ENCODE measurements at regions not wholly inside any gene's neighbourhood (a gene's known extent, or its start where the extent isn't known, plus 50 kb on each side); places are given as distances from the start of the nearest gene placed in this dataset.

GRCh38 chr13:84686458-84686857 lies 804.2 kb upstream of the SLITRK1 start:
- no peak for DNase-seq (ENCODE audit: low read depth in 2 of 3, low spot score in 2 of 3)

DNA sequence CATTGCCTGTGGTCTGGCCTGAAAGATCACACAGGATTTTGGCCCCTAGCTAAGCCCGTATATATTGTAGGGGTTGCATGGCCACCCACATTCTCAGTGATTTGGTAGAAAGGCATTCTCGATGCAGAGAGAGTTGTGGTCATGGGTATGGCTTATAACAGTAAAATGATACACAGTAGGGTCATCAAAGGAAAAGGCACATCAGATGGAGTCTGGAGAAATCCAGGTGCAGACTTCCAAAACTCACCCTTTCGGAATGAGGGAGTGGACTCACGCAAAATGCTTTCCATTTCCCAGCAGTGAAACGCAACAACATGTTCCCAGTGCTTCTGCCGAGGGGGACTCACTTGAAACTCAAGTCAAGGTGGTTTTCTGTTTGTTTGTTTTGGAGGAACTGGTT lies 802.5 kb upstream of the SLITRK1 start:
- no peak for DNase-seq (ENCODE audit: low read depth in 2 of 3, low spot score in 2 of 3)

GRCh38 chr13:84684048-84684662 lies 801.9 kb upstream of the SLITRK1 start:
- no peak for DNase-seq (ENCODE audit: low read depth in 2 of 3, low spot score in 2 of 3)

- no peak for DNase-seq (ENCODE audit: low read depth in 2 of 3, low spot score in 2 of 3)
Observed at GRCh38 chr13:84683448-84683847, 801.2 kb upstream of the SLITRK1 start.

DNA sequence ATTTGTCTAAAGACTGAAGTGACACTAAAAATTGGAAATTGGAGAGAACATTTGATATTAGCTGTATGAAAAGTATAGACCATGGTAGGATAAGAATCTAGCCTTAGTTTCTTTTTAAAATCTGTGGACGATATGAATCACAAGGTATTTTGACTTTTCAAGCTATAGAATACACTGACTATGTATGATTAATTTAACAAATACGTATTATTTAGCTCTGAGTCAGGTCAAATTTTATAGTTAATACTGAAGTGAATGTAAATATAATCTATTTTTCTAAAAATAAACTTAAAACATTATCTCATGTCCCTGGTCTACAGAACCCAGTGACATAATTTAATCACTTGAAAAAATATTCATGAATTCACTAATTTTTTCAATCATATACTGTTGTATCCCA lies 795.6 kb upstream of the SLITRK1 start:
- no peak for DNase-seq (ENCODE audit: low read depth in 2 of 3, low spot score in 2 of 3)

DNA sequence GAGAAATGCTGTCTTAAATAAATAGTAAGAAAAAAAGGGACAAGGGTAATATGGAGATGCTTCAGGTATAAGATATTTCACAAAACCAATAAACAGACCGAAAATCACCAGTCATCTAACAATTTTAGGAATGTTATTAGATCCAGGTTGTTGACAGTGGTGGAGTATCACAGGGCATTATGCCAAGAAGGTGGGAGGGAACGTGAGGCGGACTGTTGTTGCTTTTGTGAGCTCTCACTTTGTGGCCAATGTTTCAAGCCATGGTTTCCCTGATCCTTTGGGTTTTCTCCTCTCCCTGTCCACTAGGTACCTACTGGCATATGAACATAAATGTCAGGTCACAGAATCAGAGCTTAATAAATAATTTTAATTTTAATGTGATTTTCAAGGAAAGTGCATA lies 790.3 kb upstream of the SLITRK1 start:
- no peak for DNase-seq (ENCODE audit: low read depth in 2 of 3, low spot score in 2 of 3)

GRCh38 chr13:84670245-84670644 lies 788.0 kb upstream of the SLITRK1 start:
- no peak for DNase-seq (ENCODE audit: low read depth in 2 of 3, low spot score in 2 of 3)

- no peak for DNase-seq (ENCODE audit: low read depth in 2 of 3, low spot score in 2 of 3)
Observed at GRCh38 chr13:84668637-84669036, 786.4 kb upstream of the SLITRK1 start.

- no peak for DNase-seq (ENCODE audit: low read depth in 2 of 3, low spot score in 2 of 3)
Observed at GRCh38 chr13:84662491-84662890, 780.2 kb upstream of the SLITRK1 start.

DNA sequence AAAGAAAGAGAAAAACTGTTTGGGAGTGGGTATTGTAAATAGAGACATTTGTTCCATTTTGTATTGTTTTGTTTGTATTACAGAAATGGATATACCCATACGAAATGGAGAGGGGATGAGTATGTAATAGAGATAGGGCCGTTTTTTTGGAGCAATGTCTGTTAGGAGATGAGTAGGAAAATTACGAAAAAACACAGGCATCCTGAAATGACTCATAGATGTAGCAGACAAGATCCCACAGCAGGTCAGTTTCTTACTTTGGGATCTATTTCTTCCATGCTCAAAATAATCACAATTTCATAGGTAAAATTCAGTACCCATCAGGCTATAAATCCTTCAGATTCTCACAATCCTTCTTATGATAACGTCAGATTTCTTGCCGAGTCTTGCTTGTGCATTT lies 779.4 kb upstream of the SLITRK1 start:
- DNase-seq (ENCODE audit: low read depth in 2 of 3, low spot score in 2 of 3), result no peak

GRCh38 chr13:84659359-84659661 lies 777.0 kb upstream of the SLITRK1 start:
- no peak for DNase-seq (ENCODE audit: low read depth in 2 of 3, low spot score in 2 of 3)

DNA sequence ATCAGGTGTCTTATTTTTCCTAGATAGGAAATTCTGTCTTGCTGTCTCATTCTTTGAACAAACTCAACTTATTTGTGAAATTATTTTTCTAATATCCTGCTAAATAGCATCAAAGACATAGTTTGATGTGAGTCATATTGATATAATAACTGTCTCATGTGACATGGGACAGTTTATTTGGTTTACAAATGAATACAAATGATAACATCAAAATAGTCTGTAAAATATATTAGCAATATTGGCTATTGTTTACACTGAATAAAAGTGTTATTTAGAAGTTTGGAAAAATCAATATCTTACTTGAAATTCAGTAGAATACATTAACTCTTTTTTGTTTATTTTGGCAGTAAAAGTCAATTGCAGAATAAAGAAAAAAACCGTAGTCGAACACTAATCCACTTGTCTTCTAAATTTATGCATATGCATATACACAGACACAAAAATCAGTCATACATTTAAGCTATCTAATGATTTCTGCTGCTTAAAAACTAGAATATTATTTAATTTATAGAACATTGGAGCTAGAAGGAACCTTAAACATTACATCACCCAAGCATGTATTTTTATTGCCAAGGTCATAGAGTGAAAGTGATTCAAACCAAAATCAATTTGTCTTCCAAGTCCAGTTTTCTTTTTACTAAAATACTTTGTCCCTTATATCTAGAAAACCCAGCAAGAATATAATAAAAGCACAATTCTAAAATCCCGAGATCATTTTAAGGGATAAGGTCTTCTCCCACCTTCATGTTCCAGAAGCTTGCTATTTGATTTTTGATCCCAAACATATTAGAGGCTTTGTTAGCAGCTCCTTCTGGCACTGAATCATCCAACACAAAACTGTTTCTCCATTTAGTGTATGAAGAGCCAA lies 776.5 kb upstream of the SLITRK1 start:
- no peak for DNase-seq (ENCODE audit: low read depth in 2 of 3, low spot score in 2 of 3)

- no peak for DNase-seq (ENCODE audit: low read depth in 2 of 3, low spot score in 2 of 3)
Observed at GRCh38 chr13:84655677-84656076, 773.4 kb upstream of the SLITRK1 start.

DNA sequence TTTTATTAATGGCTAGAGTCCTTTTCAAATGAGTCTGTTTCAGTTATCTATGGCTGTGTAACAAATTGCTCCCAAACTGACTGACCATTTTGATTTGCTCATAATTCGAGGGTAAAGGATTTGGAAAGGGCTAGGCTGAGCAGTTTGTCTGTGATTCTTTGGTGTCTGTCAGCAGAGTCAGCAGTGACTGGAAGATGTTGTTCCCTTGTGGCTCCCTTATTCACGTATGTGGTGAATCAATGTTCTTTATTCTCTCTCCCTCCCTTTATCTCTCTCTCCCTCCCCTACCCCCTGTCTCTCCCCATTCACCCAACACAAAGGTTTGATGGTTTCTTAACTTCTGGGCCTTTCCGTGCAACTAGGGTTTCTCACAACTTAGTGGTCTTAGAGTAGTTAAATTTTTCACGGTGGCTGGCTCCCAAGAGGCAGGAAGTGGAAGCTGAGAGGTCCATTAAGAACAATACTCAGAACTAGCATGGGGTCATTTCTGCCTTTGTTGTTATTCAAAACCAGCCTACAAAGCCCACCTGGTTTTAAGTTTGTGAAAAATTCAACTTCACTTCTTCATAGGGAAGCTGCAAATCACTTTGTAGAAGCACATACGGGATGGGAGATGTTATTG lies 772.5 kb upstream of the SLITRK1 start:
- no peak for DNase-seq (ENCODE audit: low read depth in 2 of 3, low spot score in 2 of 3)

GRCh38 chr13:84653915-84654534 lies 771.8 kb upstream of the SLITRK1 start:
- no peak for DNase-seq (ENCODE audit: low read depth in 2 of 3, low spot score in 2 of 3)

- DNase-seq (ENCODE audit: low read depth in 2 of 3, low spot score in 2 of 3), result no peak
Observed at GRCh38 chr13:84651705-84652104, 769.4 kb upstream of the SLITRK1 start.

DNA sequence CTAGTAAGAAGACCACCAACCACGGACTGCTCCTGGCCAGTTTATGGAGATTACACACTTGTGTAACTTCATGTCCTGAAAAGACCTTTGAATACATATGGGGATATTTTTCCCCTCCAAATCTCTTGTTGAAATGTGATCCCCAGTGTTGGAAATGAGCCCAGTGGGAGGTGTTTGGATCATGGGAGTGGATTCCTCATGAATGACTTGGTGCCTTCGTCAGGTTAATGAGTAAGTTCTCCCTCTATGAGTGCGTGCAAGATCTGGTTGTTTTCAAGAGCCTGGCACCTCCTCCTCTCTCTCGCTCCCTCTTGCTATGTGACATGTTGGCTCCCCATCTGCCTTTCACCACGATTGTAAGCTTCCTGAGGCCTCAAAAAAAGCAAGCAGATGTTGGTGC lies 769.0 kb upstream of the SLITRK1 start:
- no peak for DNase-seq (ENCODE audit: low read depth in 2 of 3, low spot score in 2 of 3)

- no peak for DNase-seq (ENCODE audit: low read depth in 2 of 3, low spot score in 2 of 3)
Observed at GRCh38 chr13:84649853-84650252, 767.6 kb upstream of the SLITRK1 start.

- DNase-seq (ENCODE audit: low read depth in 2 of 3, low spot score in 2 of 3), result no peak
Observed at GRCh38 chr13:84648069-84648640, 765.9 kb upstream of the SLITRK1 start.

DNA sequence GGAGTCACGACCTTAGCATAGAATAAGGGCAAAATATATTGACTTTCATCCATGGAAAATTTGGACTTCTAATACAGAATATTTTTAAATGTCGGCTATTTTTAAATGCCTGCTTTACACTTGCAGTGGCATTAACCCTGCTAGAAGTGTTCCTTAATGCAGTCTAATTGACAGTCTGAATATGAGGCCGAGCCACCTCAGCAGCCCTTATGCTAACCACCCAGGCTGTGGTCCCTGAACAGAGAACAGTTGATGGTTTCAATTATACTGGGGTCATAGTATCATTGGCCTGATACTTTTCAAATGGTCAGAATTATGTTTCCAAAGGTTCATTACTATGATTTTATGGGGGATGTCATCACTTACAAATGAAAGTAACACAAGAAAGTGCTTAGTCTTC lies 764.7 kb upstream of the SLITRK1 start:
- no peak for DNase-seq (ENCODE audit: low read depth in 2 of 3, low spot score in 2 of 3)

GRCh38 chr13:84645196-84646012 lies 763.1 kb upstream of the SLITRK1 start:
- no peak for DNase-seq (ENCODE audit: low read depth in 2 of 3, low spot score in 2 of 3)
